ENCODE measurements at regions not wholly inside any gene's neighbourhood (a gene's known extent, or its start where the extent isn't known, plus 50 kb on each side); places are given as distances from the start of the nearest gene placed in this dataset.

DNA sequence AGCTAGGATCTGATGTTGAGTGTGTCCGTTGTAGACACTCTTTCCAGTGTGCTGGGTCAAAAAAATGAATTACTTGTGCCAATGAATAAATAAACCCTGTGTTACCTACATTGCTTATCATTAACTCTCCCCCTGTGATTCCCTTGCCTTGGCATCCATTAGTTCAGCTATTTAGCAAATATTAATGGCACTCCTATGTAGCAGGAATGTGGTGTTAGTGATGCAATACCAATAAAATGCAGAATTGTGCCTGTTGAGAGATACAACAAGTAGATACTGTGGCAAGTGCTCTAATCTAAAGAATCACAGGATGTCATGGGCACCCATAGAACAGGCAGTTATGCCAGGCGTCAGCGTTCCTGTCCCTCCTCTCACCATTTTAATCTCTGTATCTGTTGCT lies 343.2 kb downstream of the PMP22 start:
- no peak overlapping the region for H3K4me2 ChIP-seq (ENCODE audit: low read length)
- no peaks in the 10 kb centered on the region for H3K79me2 ChIP-seq (replicated peaks; ENCODE audit: insufficient read depth, low read length)
- H4K20me1 ChIP-seq (ENCODE audit: insufficient read depth) = no peaks in the 10 kb centered on the region
- no peak for TF ChIP-seq EP300 (conservative IDR thresholded peaks at IDR 0.05; ENCODE audit: poor library complexity, severe bottlenecking)
- TF ChIP-seq EZH2 (IDR thresholded peaks at IDR 0.05; ENCODE audit: borderline replicate concordance, insufficient read depth, low read length, poor library complexity, severe bottlenecking) = no peak
- TF ChIP-seq POLR2AphosphoS5 (IDR thresholded peaks at IDR 0.05) = no peak
- no peak for TF ChIP-seq SMC3 (conservative IDR thresholded peaks at IDR 0.05; ENCODE audit: poor library complexity)
- TF ChIP-seq MXI1 (conservative IDR thresholded peaks at IDR 0.05; ENCODE audit: poor library complexity, severe bottlenecking) = no peak
- no peak for TF ChIP-seq TAF1 (IDR thresholded peaks at IDR 0.05; ENCODE audit: low read depth)
- TF ChIP-seq, protein P1, sequence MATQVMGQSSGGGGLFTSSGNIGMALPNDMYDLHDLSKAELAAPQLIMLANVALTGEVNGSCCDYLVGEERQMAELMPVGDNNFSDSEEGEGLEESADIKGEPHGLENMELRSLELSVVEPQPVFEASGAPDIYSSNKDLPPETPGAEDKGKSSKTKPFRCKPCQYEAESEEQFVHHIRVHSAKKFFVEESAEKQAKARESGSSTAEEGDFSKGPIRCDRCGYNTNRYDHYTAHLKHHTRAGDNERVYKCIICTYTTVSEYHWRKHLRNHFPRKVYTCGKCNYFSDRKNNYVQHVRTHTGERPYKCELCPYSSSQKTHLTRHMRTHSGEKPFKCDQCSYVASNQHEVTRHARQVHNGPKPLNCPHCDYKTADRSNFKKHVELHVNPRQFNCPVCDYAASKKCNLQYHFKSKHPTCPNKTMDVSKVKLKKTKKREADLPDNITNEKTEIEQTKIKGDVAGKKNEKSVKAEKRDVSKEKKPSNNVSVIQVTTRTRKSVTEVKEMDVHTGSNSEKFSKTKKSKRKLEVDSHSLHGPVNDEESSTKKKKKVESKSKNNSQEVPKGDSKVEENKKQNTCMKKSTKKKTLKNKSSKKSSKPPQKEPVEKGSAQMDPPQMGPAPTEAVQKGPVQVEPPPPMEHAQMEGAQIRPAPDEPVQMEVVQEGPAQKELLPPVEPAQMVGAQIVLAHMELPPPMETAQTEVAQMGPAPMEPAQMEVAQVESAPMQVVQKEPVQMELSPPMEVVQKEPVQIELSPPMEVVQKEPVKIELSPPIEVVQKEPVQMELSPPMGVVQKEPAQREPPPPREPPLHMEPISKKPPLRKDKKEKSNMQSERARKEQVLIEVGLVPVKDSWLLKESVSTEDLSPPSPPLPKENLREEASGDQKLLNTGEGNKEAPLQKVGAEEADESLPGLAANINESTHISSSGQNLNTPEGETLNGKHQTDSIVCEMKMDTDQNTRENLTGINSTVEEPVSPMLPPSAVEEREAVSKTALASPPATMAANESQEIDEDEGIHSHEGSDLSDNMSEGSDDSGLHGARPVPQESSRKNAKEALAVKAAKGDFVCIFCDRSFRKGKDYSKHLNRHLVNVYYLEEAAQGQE (IDR thresholded peaks at IDR 0.05; ENCODE audit: borderline replicate concordance) = no peak
- H3K9me3 ChIP-seq (ENCODE audit: low read length) = no peaks in the 10 kb centered on the region
- no peak overlapping the region for H3K9ac ChIP-seq (ENCODE audit: low read length)
- no peaks in the 10 kb centered on the region for H3F3A ChIP-seq (ENCODE audit: insufficient read depth, low read length, poor library complexity, severe bottlenecking)
- no peak overlapping the region for H2AFZ ChIP-seq (ENCODE audit: low read depth, low read length)
- no peak overlapping the region for H3K4me3 ChIP-seq (ENCODE audit: low read length)
- no peaks in the 10 kb centered on the region for H3K9me2 ChIP-seq (ENCODE audit: insufficient read depth, low read length)
- H3K27me3 ChIP-seq (ENCODE audit: insufficient read depth, low read depth, low read length) = no peaks in the 10 kb centered on the region
- no peaks in the 10 kb centered on the region for H3K36me3 ChIP-seq (ENCODE audit: insufficient read depth, low read length)
- no peak overlapping the region for H3K27ac ChIP-seq (ENCODE audit: low read length)

DNA sequence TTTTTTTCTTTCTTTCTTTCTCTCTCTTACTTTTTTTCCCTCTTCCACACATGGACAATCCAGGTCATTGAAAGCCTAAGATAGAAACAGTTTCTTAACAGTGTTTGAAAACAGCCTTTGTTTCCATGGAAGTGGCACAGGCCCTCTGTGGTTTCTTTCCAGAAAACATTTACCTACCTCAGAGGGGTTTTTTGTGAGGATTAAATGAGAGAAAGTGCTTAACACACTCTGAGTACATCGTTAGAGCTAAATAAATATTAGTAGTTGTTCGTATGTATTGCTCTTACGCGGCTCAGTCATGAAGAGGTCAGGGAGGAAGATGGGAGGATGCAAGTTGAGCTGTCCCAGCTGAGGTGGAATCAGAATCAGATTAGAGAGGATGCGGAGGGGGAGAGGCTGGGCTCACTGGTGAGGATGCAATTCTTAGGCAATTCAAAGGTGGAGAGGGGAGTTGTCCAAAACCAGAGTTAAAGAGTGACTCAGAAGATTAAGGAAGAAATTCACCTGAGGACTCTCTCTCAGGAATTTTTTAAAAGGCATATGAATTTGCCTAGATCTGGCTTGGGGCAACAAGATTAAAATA lies 345.4 kb downstream of the PMP22 start:
- no peak overlapping the region for H3K4me3 ChIP-seq (ENCODE audit: low read length)
- no peak overlapping the region for H3K27ac ChIP-seq (ENCODE audit: low read length)
- TF ChIP-seq TAF1 (IDR thresholded peaks at IDR 0.05; ENCODE audit: low read depth) (no peak), SMC3 (conservative IDR thresholded peaks at IDR 0.05; ENCODE audit: poor library complexity) (no peak), MXI1 (conservative IDR thresholded peaks at IDR 0.05; ENCODE audit: poor library complexity, severe bottlenecking) (no peak), POLR2AphosphoS5 (IDR thresholded peaks at IDR 0.05) (no peak), EP300 (conservative IDR thresholded peaks at IDR 0.05; ENCODE audit: poor library complexity, severe bottlenecking) (no peak), EZH2 (IDR thresholded peaks at IDR 0.05; ENCODE audit: borderline replicate concordance, insufficient read depth, low read length, poor library complexity, severe bottlenecking) (no peak), RAD21 (conservative IDR thresholded peaks at IDR 0.05) (no peak)
- TF ChIP-seq, protein P2, sequence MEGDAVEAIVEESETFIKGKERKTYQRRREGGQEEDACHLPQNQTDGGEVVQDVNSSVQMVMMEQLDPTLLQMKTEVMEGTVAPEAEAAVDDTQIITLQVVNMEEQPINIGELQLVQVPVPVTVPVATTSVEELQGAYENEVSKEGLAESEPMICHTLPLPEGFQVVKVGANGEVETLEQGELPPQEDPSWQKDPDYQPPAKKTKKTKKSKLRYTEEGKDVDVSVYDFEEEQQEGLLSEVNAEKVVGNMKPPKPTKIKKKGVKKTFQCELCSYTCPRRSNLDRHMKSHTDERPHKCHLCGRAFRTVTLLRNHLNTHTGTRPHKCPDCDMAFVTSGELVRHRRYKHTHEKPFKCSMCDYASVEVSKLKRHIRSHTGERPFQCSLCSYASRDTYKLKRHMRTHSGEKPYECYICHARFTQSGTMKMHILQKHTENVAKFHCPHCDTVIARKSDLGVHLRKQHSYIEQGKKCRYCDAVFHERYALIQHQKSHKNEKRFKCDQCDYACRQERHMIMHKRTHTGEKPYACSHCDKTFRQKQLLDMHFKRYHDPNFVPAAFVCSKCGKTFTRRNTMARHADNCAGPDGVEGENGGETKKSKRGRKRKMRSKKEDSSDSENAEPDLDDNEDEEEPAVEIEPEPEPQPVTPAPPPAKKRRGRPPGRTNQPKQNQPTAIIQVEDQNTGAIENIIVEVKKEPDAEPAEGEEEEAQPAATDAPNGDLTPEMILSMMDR (IDR thresholded peaks at IDR 0.05; ENCODE audit: poor library complexity, severe bottlenecking) = no peak
- TF ChIP-seq, protein P1 (IDR thresholded peaks at IDR 0.05; ENCODE audit: borderline replicate concordance) = no peak
- H3F3A ChIP-seq (ENCODE audit: insufficient read depth, low read length, poor library complexity, severe bottlenecking) = no peaks in the 10 kb centered on the region
- H2AFZ ChIP-seq (ENCODE audit: low read depth, low read length) = no peak overlapping the region
- H3K9me2 ChIP-seq (ENCODE audit: insufficient read depth, low read length) = no peaks in the 10 kb centered on the region
- no peak overlapping the region for H3K4me2 ChIP-seq (ENCODE audit: low read length)
- H3K27me3 ChIP-seq (ENCODE audit: insufficient read depth, low read depth, low read length) = no peaks in the 10 kb centered on the region
- H3K9me3 ChIP-seq (ENCODE audit: low read length) = no peaks in the 10 kb centered on the region
- no peaks in the 10 kb centered on the region for H3K36me3 ChIP-seq (ENCODE audit: insufficient read depth, low read length)
- H3K79me2 ChIP-seq (replicated peaks; ENCODE audit: insufficient read depth, low read length) = no peaks in the 10 kb centered on the region
- no peak overlapping the region for H3K9ac ChIP-seq (ENCODE audit: low read length)
- H4K20me1 ChIP-seq (ENCODE audit: insufficient read depth) = no peaks in the 10 kb centered on the region

All from neural cell (in vitro differentiated cells).